ENCODE measurements at regions not wholly inside any gene's neighbourhood (a gene's known extent, or its start where the extent isn't known, plus 50 kb on each side); places are given as distances from the start of the nearest gene placed in this dataset.

DNA sequence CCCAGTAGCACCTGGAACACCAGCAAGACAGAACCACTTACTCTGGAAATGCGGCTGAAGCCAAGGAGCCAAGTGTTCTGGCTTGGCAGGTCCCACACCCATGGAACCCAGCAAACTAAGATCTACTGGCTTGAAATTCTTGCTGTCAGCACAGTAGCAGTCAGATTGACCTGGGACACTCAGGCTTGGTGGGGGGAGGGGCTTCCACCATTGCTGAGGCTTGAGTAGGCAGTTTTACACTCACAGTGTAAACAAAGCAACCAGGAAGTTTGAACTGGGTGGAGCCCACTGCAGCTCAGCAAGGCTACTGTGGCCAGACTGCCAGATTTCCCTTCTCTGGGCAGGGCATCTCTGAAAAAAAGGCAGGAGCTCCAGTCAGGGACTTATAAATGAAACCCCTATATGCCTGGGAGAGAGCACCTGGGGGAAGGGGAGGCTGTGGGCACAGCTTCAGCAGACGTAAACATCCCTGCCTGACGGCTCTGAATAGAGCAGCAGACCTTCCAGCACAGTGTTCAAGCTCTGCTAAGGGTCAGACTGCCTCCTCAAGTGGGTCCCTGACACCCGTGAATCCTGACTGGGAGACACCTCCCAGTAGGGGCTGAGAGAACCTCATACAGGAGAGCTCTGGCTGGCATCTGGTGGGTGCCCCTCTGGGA is 121.2 kb downstream of the MTERF1 start:
- Histone ChIP-seq H3K27me3 (ENCODE audit: control insufficient read depth in 1 of 2, insufficient read depth in 2 of 2, low read length in 2 of 2) (no peaks in the 10 kb centered on the region), H3K4me1 (ENCODE audit: insufficient read depth, low read length) (no peaks in the 10 kb centered on the region), H3K9me3 (ENCODE audit: control insufficient read depth in 1 of 2, insufficient read depth in 1 of 2, low read length in 2 of 2) (peaks cover 0 to 12% of the 10 kb centered on the region in 2 experiments), H3K27ac (ENCODE audit: low read depth in 1 of 2, low read length in 2 of 2) (no peak overlapping the region), H3K4me3 (ENCODE audit: low read length) (no peak overlapping the region), H3K36me3 (ENCODE audit: insufficient read depth, low read length) (no peaks in the 10 kb centered on the region)
- Mint-ChIP-seq H3K36me3 (ENCODE audit: low read depth) (no peaks in the 10 kb centered on the region), H3K4me1 (ENCODE audit: low read depth) (no peaks in the 10 kb centered on the region), H3K27ac (no peak overlapping the region), H3K9me3 (peaks cover 21% of the 10 kb centered on the region), H3K27me3 (no peaks in the 10 kb centered on the region), H3K4me3 (no peak overlapping the region)
- TF ChIP-seq, protein P1, sequence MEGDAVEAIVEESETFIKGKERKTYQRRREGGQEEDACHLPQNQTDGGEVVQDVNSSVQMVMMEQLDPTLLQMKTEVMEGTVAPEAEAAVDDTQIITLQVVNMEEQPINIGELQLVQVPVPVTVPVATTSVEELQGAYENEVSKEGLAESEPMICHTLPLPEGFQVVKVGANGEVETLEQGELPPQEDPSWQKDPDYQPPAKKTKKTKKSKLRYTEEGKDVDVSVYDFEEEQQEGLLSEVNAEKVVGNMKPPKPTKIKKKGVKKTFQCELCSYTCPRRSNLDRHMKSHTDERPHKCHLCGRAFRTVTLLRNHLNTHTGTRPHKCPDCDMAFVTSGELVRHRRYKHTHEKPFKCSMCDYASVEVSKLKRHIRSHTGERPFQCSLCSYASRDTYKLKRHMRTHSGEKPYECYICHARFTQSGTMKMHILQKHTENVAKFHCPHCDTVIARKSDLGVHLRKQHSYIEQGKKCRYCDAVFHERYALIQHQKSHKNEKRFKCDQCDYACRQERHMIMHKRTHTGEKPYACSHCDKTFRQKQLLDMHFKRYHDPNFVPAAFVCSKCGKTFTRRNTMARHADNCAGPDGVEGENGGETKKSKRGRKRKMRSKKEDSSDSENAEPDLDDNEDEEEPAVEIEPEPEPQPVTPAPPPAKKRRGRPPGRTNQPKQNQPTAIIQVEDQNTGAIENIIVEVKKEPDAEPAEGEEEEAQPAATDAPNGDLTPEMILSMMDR (IDR thresholded peaks at IDR 0.05): no peak
- ATAC-seq (ENCODE audit: poor library complexity): no peak
- intact Hi-C loops (cut with DNase I, micrococcal nuclease): no loop called here
- POLR2A ChIA-PET: no interaction called here
- no peak for DNase-seq
- CTCF ChIA-PET: no interaction called here

DNA sequence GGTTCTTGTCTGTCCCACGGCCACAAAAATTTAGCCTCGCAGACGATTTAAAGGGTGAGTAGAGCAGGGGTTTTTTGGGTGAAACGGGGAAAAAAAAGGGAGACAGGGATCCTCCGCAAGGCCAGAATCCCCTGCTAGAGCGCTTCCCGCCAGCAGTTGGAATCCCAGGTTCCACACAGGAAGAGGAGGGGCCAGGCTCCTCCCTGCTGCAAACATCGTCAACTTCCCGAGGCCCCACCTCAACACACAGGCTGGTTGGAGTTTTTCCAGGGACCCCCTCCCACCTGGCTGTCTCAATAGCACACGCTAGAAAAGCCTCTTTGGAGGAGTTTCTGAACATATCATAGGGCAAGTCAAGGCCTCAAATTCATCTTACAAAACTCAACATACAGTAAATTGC is 112.7 kb downstream of the MTERF1 start:
- Histone ChIP-seq H3K4me3 (ENCODE audit: low read length) (no peak overlapping the region), H3K27me3 (ENCODE audit: control insufficient read depth in 1 of 2, insufficient read depth in 2 of 2, low read length in 2 of 2) (no peaks in the 10 kb centered on the region), H3K4me1 (ENCODE audit: insufficient read depth, low read length) (no peaks in the 10 kb centered on the region), H3K9me3 (ENCODE audit: control insufficient read depth in 1 of 2, insufficient read depth in 1 of 2, low read length in 2 of 2) (peaks cover 0 to 7% of the 10 kb centered on the region in 2 experiments), H3K36me3 (ENCODE audit: insufficient read depth, low read length) (no peaks in the 10 kb centered on the region), H3K27ac (ENCODE audit: low read depth in 1 of 2, low read length in 2 of 2) (no peak overlapping the region)
- Mint-ChIP-seq H3K27me3 (no peaks in the 10 kb centered on the region), H3K9me3 (peaks cover 8% of the 10 kb centered on the region), H3K36me3 (ENCODE audit: low read depth) (no peaks in the 10 kb centered on the region), H3K4me3 (no peak overlapping the region), H3K27ac (no peak overlapping the region), H3K4me1 (ENCODE audit: low read depth) (no peaks in the 10 kb centered on the region)
- ATAC-seq (ENCODE audit: poor library complexity): no peak
- ChIA-PET CTCF (no interaction called here), POLR2A (no interaction called here)
- TF ChIP-seq, protein P1 (IDR thresholded peaks at IDR 0.05): no peak
- DNase-seq: no peak
- intact Hi-C loops (cut with DNase I, micrococcal nuclease): no loop called here

DNA sequence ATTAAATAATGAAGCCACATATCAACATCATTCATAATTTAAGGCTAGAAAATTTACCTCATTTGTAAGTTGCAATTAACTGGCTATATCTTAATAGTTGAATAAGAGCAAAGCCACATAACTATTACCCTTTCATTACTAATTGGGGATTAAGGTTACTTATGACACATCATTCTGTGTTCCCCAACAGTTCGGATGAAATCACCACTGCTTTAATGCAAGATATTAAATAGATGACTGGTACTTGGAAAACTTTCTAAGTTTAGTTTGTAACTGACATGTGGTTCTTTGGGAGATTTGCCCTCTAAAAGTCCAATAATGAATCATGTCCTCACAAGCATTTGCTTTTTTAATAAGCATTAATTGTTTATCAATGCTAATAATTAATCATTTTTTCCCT is 109.1 kb downstream of the MTERF1 start:
- ATAC-seq (ENCODE audit: poor library complexity) (no peak), DNase-seq (no peak)
- no peaks in the 10 kb centered on the region for H3K4me1 Mint-ChIP-seq (ENCODE audit: low read depth)
- H3K36me3 Mint-ChIP-seq (ENCODE audit: low read depth): no peaks in the 10 kb centered on the region
- peaks cover 0 to 3% of the 10 kb centered on the region in 2 experiments for H3K9me3 ChIP-seq (ENCODE audit: control insufficient read depth in 1 of 2, insufficient read depth in 1 of 2, low read length in 2 of 2)
- H3K4me1 ChIP-seq (ENCODE audit: insufficient read depth, low read length): no peaks in the 10 kb centered on the region
- ChIA-PET CTCF (no interaction called here), POLR2A (no interaction called here)
- no peak overlapping the region for H3K4me3 ChIP-seq (ENCODE audit: low read length)
- intact Hi-C loops (cut with DNase I, micrococcal nuclease): no loop called here
- peaks cover 4% of the 10 kb centered on the region for H3K27me3 Mint-ChIP-seq
- peaks cover 2% of the 10 kb centered on the region for H3K9me3 Mint-ChIP-seq
- TF ChIP-seq, protein P1 (IDR thresholded peaks at IDR 0.05): no peak
- H3K36me3 ChIP-seq (ENCODE audit: insufficient read depth, low read length): no peaks in the 10 kb centered on the region
- H3K4me3 Mint-ChIP-seq: no peak overlapping the region
- H3K27ac ChIP-seq (ENCODE audit: low read depth in 1 of 2, low read length in 2 of 2): no peak overlapping the region
- no peaks in the 10 kb centered on the region for H3K27me3 ChIP-seq (ENCODE audit: control insufficient read depth in 1 of 2, insufficient read depth in 2 of 2, low read length in 2 of 2)
- no peak overlapping the region for H3K27ac Mint-ChIP-seq

Measured in CD4-positive, alpha-beta T cell (primary cell).